ENCODE measurements at regions not wholly inside any gene's neighbourhood (a gene's known extent, or its start where the extent isn't known, plus 50 kb on each side); places are given as distances from the start of the nearest gene placed in this dataset.

- TF ChIP-seq POLR2A (IDR thresholded peaks at IDR 0.05; ENCODE audit: low read length) = no peak
- no peak for TF ChIP-seq GATA1 (IDR thresholded peaks at IDR 0.05; ENCODE audit: low read depth, low read length)
Observed at GRCh38 chr18:64718808-64719207, 569.9 kb upstream of the LINC00305 start.
